Suprapubic skin (tissue), 4 donors: ENCODE measurements at regions not wholly inside any gene's neighbourhood (a gene's known extent, or its start where the extent isn't known, plus 50 kb on each side); places are given as distances from the start of the nearest gene placed in this dataset.

Experiments used
- POLR2A ChIP-seq, 2 donors: fragments of 450-650 bp; IDR thresholded peaks; one replicate each; pipeline ENCODE4 v1.6.1; 2017; ENCODE audit warnings: antibody characterized with exemption in 2 of 2, mild to moderate bottlenecking in 2 of 2, moderate library complexity in 2 of 2
- POLR2AphosphoS5 ChIP-seq, 3 donors: sonication (generic); formaldehyde crosslinking; IDR thresholded peaks; one replicate each; pipeline ENCODE4 v1.6.1; 2017; ENCODE audit warnings: antibody characterized with exemption in 3 of 3
- TF ChIP-seq, protein P1 (sequence below), 2 donors: fragments of 200-600 bp in 1 of 2; fragments of 450-650 bp in 1 of 2; sonication (generic) in 1 of 2; IDR thresholded peaks; one replicate each; pipeline ENCODE4 v1.5.1; 2016 to 2019; ENCODE audit warnings: antibody characterized with exemption in 2 of 2, mild to moderate bottlenecking in 1 of 2, moderate library complexity in 1 of 2

DNA sequence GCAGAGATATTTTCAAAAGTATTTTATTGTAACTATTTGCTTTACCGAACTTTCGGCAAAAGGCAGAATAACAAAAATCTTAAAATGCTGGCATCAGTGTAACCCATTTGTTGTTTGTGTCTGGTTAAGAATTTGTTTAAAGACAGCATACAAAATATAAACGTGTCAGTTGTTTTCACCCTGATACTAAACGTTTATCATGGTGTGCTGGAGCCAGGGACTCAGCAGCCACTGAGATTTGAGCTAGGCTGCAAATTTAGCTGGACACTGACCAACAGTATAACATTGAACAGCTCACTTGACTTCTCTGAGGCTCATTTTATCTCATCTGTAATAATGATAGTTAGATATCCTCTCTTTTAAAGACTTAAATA, 183.7 kb downstream of the TMTC3 start:
- TF ChIP-seq, protein P1, sequence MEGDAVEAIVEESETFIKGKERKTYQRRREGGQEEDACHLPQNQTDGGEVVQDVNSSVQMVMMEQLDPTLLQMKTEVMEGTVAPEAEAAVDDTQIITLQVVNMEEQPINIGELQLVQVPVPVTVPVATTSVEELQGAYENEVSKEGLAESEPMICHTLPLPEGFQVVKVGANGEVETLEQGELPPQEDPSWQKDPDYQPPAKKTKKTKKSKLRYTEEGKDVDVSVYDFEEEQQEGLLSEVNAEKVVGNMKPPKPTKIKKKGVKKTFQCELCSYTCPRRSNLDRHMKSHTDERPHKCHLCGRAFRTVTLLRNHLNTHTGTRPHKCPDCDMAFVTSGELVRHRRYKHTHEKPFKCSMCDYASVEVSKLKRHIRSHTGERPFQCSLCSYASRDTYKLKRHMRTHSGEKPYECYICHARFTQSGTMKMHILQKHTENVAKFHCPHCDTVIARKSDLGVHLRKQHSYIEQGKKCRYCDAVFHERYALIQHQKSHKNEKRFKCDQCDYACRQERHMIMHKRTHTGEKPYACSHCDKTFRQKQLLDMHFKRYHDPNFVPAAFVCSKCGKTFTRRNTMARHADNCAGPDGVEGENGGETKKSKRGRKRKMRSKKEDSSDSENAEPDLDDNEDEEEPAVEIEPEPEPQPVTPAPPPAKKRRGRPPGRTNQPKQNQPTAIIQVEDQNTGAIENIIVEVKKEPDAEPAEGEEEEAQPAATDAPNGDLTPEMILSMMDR (IDR thresholded peaks at IDR 0.05) = no peak
- no peak for TF ChIP-seq POLR2AphosphoS5 (IDR thresholded peaks at IDR 0.05)
- TF ChIP-seq POLR2A (IDR thresholded peaks at IDR 0.05) = no peak
